ENCODE measurements at regions not wholly inside any gene's neighbourhood (a gene's known extent, or its start where the extent isn't known, plus 50 kb on each side); places are given as distances from the start of the nearest gene placed in this dataset.

- Histone ChIP-seq H3K4me2 (ENCODE audit: low read length) (no peak overlapping the region), H3F3A (ENCODE audit: insufficient read depth, low read length) (no peaks in the 10 kb centered on the region), H2AFZ (ENCODE audit: low read length) (no peak overlapping the region), H3K4me1 (ENCODE audit: insufficient read depth, low read length, severe bottlenecking) (no peaks in the 10 kb centered on the region), H3K79me2 (ENCODE audit: insufficient read depth, low read length) (no peaks in the 10 kb centered on the region), H4K20me1 (ENCODE audit: insufficient read depth, low read length) (no peaks in the 10 kb centered on the region), H3K9me2 (ENCODE audit: low read depth, low read length) (no peaks in the 10 kb centered on the region), H3K9me3 (ENCODE audit: low read length) (no peaks in the 10 kb centered on the region), H3K4me3 (ENCODE audit: low read depth, low read length, poor library complexity, severe bottlenecking) (no peak overlapping the region), H3K27ac (ENCODE audit: low read depth, low read length, poor library complexity, severe bottlenecking) (no peak overlapping the region), H3K36me3 (ENCODE audit: insufficient read depth, low read length) (no peaks in the 10 kb centered on the region), H3K9ac (ENCODE audit: low read length) (no peak overlapping the region), H3K27me3 (ENCODE audit: insufficient read depth, low read length) (no peaks in the 10 kb centered on the region)
- TF ChIP-seq CTCF (IDR thresholded peaks at IDR 0.05; ENCODE audit: low read length) (no peak), EZH2 (IDR thresholded peaks at IDR 0.05; ENCODE audit: borderline replicate concordance, low read length) (no peak)
Observed at GRCh38 chr12:115506822-115507559, 770.5 kb downstream of the MED13L start.

- no peaks in the 10 kb centered on the region for H3K36me3 ChIP-seq (ENCODE audit: insufficient read depth, low read length)
- H3K79me2 ChIP-seq (ENCODE audit: insufficient read depth, low read length), result no peaks in the 10 kb centered on the region
- no peaks in the 10 kb centered on the region for H3K9me2 ChIP-seq (ENCODE audit: low read depth, low read length)
- no peaks in the 10 kb centered on the region for H3K27me3 ChIP-seq (ENCODE audit: insufficient read depth, low read length)
- H3F3A ChIP-seq (ENCODE audit: insufficient read depth, low read length), result no peaks in the 10 kb centered on the region
- H3K4me2 ChIP-seq (ENCODE audit: low read length), result no peak overlapping the region
- no peak overlapping the region for H3K27ac ChIP-seq (ENCODE audit: low read depth, low read length, poor library complexity, severe bottlenecking)
- no peaks in the 10 kb centered on the region for H3K9me3 ChIP-seq (ENCODE audit: low read length)
- H3K9ac ChIP-seq (ENCODE audit: low read length), result no peak overlapping the region
- TF ChIP-seq CTCF (IDR thresholded peaks at IDR 0.05; ENCODE audit: low read length) (no peak), EZH2 (IDR thresholded peaks at IDR 0.05; ENCODE audit: borderline replicate concordance, low read length) (no peak)
- no peaks in the 10 kb centered on the region for H3K4me1 ChIP-seq (ENCODE audit: insufficient read depth, low read length, severe bottlenecking)
- no peak overlapping the region for H2AFZ ChIP-seq (ENCODE audit: low read length)
- no peaks in the 10 kb centered on the region for H4K20me1 ChIP-seq (ENCODE audit: insufficient read depth, low read length)
- H3K4me3 ChIP-seq (ENCODE audit: low read depth, low read length, poor library complexity, severe bottlenecking), result no peak overlapping the region
Observed at GRCh38 chr12:115504306-115505290, 772.9 kb downstream of the MED13L start.

- no peaks in the 10 kb centered on the region for H3K36me3 ChIP-seq (ENCODE audit: insufficient read depth, low read length)
- H3K27me3 ChIP-seq (ENCODE audit: insufficient read depth, low read length), result no peaks in the 10 kb centered on the region
- H4K20me1 ChIP-seq (ENCODE audit: insufficient read depth, low read length), result no peaks in the 10 kb centered on the region
- H3K27ac ChIP-seq (ENCODE audit: low read depth, low read length, poor library complexity, severe bottlenecking), result no peak overlapping the region
- no peak overlapping the region for H3K4me3 ChIP-seq (ENCODE audit: low read depth, low read length, poor library complexity, severe bottlenecking)
- H3K9ac ChIP-seq (ENCODE audit: low read length), result no peak overlapping the region
- no peaks in the 10 kb centered on the region for H3K9me2 ChIP-seq (ENCODE audit: low read depth, low read length)
- H3K4me1 ChIP-seq (ENCODE audit: insufficient read depth, low read length, severe bottlenecking), result no peaks in the 10 kb centered on the region
- no peak overlapping the region for H2AFZ ChIP-seq (ENCODE audit: low read length)
- no peaks in the 10 kb centered on the region for H3F3A ChIP-seq (ENCODE audit: insufficient read depth, low read length)
- TF ChIP-seq EZH2 (IDR thresholded peaks at IDR 0.05; ENCODE audit: borderline replicate concordance, low read length), result no peak
- no peak for TF ChIP-seq CTCF (IDR thresholded peaks at IDR 0.05; ENCODE audit: low read length)
- no peaks in the 10 kb centered on the region for H3K79me2 ChIP-seq (ENCODE audit: insufficient read depth, low read length)
- no peaks in the 10 kb centered on the region for H3K9me3 ChIP-seq (ENCODE audit: low read length)
- no peak overlapping the region for H3K4me2 ChIP-seq (ENCODE audit: low read length)
Observed at GRCh38 chr12:115500872-115501271, 776.6 kb downstream of the MED13L start.

Measured in OCI-LY1 (cell line).